H9 (cell line): ENCODE measurements at regions not wholly inside any gene's neighbourhood (a gene's known extent, or its start where the extent isn't known, plus 50 kb on each side); places are given as distances from the start of the nearest gene placed in this dataset.

ENCODE experiments used
- DNase-seq: peaks from one replicate; pipeline ENCODE4 v3.0.0-alpha.2; 2017
- H2AFZ ChIP-seq: one replicate; pipeline ENCODE4 v1.6.1; 2013; ENCODE audit warnings: mild to moderate bottlenecking, low read length, control low read depth, moderate library complexity
- H2AK5ac ChIP-seq: 2 replicates; pipeline ENCODE4 v1.6.1; 2013; ENCODE audit warnings: low read length, control low read depth, mixed read lengths; ENCODE audit not compliant: insufficient read length
- H2BK120ac ChIP-seq: one replicate; pipeline ENCODE4 v1.6.1; 2013; ENCODE audit warnings: low read depth, mild to moderate bottlenecking, low read length, control low read depth, inconsistent platforms; ENCODE audit not compliant: poor library complexity, severe bottlenecking
- H2BK12ac ChIP-seq: 2 replicates; pipeline ENCODE4 v1.6.1; 2013; ENCODE audit warnings: low read length, control low read depth, mixed read lengths, low read depth; ENCODE audit not compliant: insufficient read length
- H2BK15ac ChIP-seq: 2 replicates; pipeline ENCODE4 v1.6.1; 2013; ENCODE audit warnings: low read depth, low read length, control low read depth
- H2BK20ac ChIP-seq: one replicate; pipeline ENCODE4 v1.6.1; 2013; ENCODE audit warnings: low read depth, mild to moderate bottlenecking, low read length, control low read depth, inconsistent platforms; ENCODE audit not compliant: poor library complexity, severe bottlenecking
- H2BK5ac ChIP-seq: 2 replicates; pipeline ENCODE4 v1.6.1; 2013; ENCODE audit warnings: low read length, control low read depth, mixed read lengths; ENCODE audit not compliant: insufficient read length
- H3K14ac ChIP-seq: 2 replicates; pipeline ENCODE4 v1.6.1; 2013; ENCODE audit warnings: low read length, control low read depth; ENCODE audit not compliant: insufficient read depth
- H3K18ac ChIP-seq: 2 replicates; pipeline ENCODE4 v1.6.1; 2013; ENCODE audit warnings: low read depth, mild to moderate bottlenecking, mixed read lengths, low read length, control low read depth; ENCODE audit not compliant: insufficient read length
- H3K23ac ChIP-seq: 2 replicates; pipeline ENCODE4 v1.6.1; 2013; ENCODE audit warnings: low read length, control low read depth, mixed read lengths, low read depth; ENCODE audit not compliant: insufficient read length
- H3K23me2 ChIP-seq: 2 replicates; pipeline ENCODE4 v1.6.1; 2013; ENCODE audit warnings: low read depth, mild to moderate bottlenecking, mixed read lengths, low read length, control low read depth; ENCODE audit not compliant: insufficient read length, poor library complexity, severe bottlenecking
- H3K27ac ChIP-seq: 2 replicates; pipeline ENCODE4 v1.5.1; 2013; ENCODE audit warnings: low read length, control low read depth, mixed read lengths, low read depth; ENCODE audit not compliant: insufficient read length
- H3K27me3 ChIP-seq: 2 replicates; pipeline ENCODE4 v1.6.1; 2013; ENCODE audit warnings: low read length, control low read depth, inconsistent platforms; ENCODE audit not compliant: insufficient read depth
- H3K4ac ChIP-seq: 2 replicates; pipeline ENCODE4 v1.6.1; 2013; ENCODE audit warnings: low read depth, mild to moderate bottlenecking, control low read depth, inconsistent platforms, low read length, moderate library complexity
- H3K4me1 ChIP-seq: 2 replicates; pipeline ENCODE4 v1.6.1; 2013; ENCODE audit warnings: low read length, control low read depth, inconsistent platforms; ENCODE audit not compliant: insufficient read depth
- H3K4me2 ChIP-seq: 2 replicates; pipeline ENCODE4 v1.6.1; 2013; ENCODE audit warnings: low read length, control low read depth, mixed read lengths; ENCODE audit not compliant: insufficient read length, insufficient read depth
- H3K56ac ChIP-seq: 2 replicates; pipeline ENCODE4 v1.6.1; 2013; ENCODE audit warnings: low read depth, mild to moderate bottlenecking, mixed read lengths, low read length, control low read depth; ENCODE audit not compliant: insufficient read length
- H3K79me1 ChIP-seq: 2 replicates; pipeline ENCODE4 v1.6.1; 2013; ENCODE audit warnings: low read depth, mild to moderate bottlenecking, moderate library complexity, low read length, control low read depth, inconsistent platforms; ENCODE audit not compliant: insufficient read depth, poor library complexity, severe bottlenecking
- H3K79me2 ChIP-seq: 2 replicates; pipeline ENCODE4 v1.6.1; 2013; ENCODE audit warnings: low read length, control low read depth, inconsistent platforms; ENCODE audit not compliant: insufficient read depth
- H3K9ac ChIP-seq: 2 replicates; pipeline ENCODE4 v1.6.1; 2013; ENCODE audit warnings: low read length, control low read depth, mixed read lengths; ENCODE audit not compliant: insufficient read length; ENCODE audit errors: extremely low read depth
- H3K9me3 ChIP-seq: one replicate; pipeline ENCODE4 v1.6.1; 2013; ENCODE audit warnings: low read depth, low read length, inconsistent platforms; ENCODE audit not compliant: control insufficient read depth
- H3T11ph ChIP-seq: one replicate; pipeline ENCODE4 v1.6.1; 2013; ENCODE audit warnings: mild to moderate bottlenecking, low read length, control low read depth, inconsistent platforms
- H4K20me1 ChIP-seq: one replicate; pipeline ENCODE4 v1.6.1; 2013; ENCODE audit not compliant: control insufficient read depth, insufficient read length, insufficient read depth
- H4K5ac ChIP-seq: 2 replicates; pipeline ENCODE4 v1.6.1; 2013; ENCODE audit warnings: low read depth, mild to moderate bottlenecking, mixed read lengths, low read length, control low read depth; ENCODE audit not compliant: insufficient read length
- H4K8ac ChIP-seq: replicated peaks from 2 replicates; pipeline ENCODE4 v1.6.1; 2013; ENCODE audit warnings: low read length, control low read depth, mixed read lengths, low read depth; ENCODE audit not compliant: insufficient read length
- H4K91ac ChIP-seq: 2 replicates; pipeline ENCODE4 v1.6.1; 2013; ENCODE audit warnings: low read depth, mild to moderate bottlenecking, moderate library complexity, mixed read lengths, low read length, control low read depth; ENCODE audit not compliant: insufficient read length
- H3K27ac Mint-ChIP-seq, 3 experiments: 2 replicates in 2 of 3; 3 replicates in 1 of 3; pipeline ENCODE4 v1.8.0; 2020 to 2021; ENCODE audit warnings: mixed read lengths in 3 of 3, mild to moderate bottlenecking in 1 of 3, moderate library complexity in 1 of 3
- H3K27me3 Mint-ChIP-seq: 2 replicates; pipeline ENCODE4 v1.8.0; 2021; ENCODE audit warnings: low read depth, mild to moderate bottlenecking, moderate library complexity, mixed read lengths
- H3K36me3 Mint-ChIP-seq, 3 experiments: 2 replicates in 2 of 3; 3 replicates in 1 of 3; pipeline ENCODE4 v1.8.0; 2020 to 2021; ENCODE audit warnings: low read depth in 3 of 3, mixed read lengths in 3 of 3; ENCODE audit not compliant: insufficient read depth in 1 of 3
- H3K4me1 Mint-ChIP-seq, 2 experiments: 2 replicates each; pipeline ENCODE4 v1.8.0; 2020; ENCODE audit warnings: mixed read lengths in 2 of 2
- H3K4me3 Mint-ChIP-seq, 2 experiments: 2 replicates in 1 of 2; 3 replicates in 1 of 2; pipeline ENCODE4 v1.8.0; 2020 to 2021; ENCODE audit warnings: mild to moderate bottlenecking in 2 of 2, mixed read lengths in 2 of 2, moderate library complexity in 1 of 2
- H3K9me3 Mint-ChIP-seq, 2 experiments: 2 replicates in 1 of 2; 3 replicates in 1 of 2; pipeline ENCODE4 v1.8.0; 2020; ENCODE audit warnings: mild to moderate bottlenecking in 2 of 2, mixed read lengths in 2 of 2, moderate library complexity in 1 of 2
- WGBS: extraction: QIAGEN DNeasy Blood & Tissue Kit; methylation state at CpG from one replicate; pipeline ENCODE4 v1.1.7; 2013; ENCODE audit warnings: missing lambda C conversion rate, low lambda C conversion rate, mixed read lengths; ENCODE audit not compliant: insufficient read length; ENCODE audit errors: extremely low coverage; 5-methylcytosine and 5-hydroxymethylcytosine counted together
- TF ChIP-seq, protein P1 (sequence below): fragments of 200-600 bp; sonication (generic); conservative IDR thresholded peaks from 3 replicates; pipeline ENCODE4 v1.8.0; 2021; ENCODE audit warnings: antibody characterized with exemption, mild to moderate bottlenecking

DNA sequence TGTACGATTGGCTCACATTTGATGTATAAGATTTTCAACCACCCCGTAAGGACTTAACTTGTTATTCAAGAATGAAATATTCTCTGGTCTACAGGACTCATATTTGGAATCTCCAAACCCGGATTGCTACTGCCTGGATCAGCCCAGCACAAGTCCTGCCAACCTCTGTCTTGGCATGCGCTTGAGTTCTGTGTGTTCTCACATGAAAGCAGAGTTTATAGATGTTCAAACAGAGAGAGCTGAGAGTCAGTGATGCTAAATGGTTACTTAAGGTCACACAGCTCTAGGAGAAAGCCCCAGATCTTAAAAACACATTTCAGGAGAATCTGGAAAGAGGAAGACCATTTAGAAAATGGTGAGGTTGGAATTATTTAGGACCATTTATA is 268.0 kb upstream of the TBL1XR1 start:
- Histone ChIP-seq H2BK5ac (no peak overlapping the region), H4K91ac (no peak overlapping the region), H4K5ac (no peak overlapping the region), H3T11ph (no peak overlapping the region), H2BK12ac (no peak overlapping the region), H4K8ac (no peak overlapping the region), H2AFZ (no peak overlapping the region), H3K79me1 (no peaks in the 10 kb centered on the region), H2BK20ac (no peak overlapping the region), H3K27me3 (no peaks in the 10 kb centered on the region), H3K23ac (no peak overlapping the region), H3K9ac (no peak overlapping the region), H3K23me2 (no peaks in the 10 kb centered on the region), H2BK15ac (no peak overlapping the region), H3K9me3 (no peaks in the 10 kb centered on the region), H2BK120ac (no peak overlapping the region), H3K4me1 (no peaks in the 10 kb centered on the region), H2AK5ac (no peak overlapping the region), H3K56ac (no peak overlapping the region), H3K4me2 (no peak overlapping the region), H3K79me2 (no peaks in the 10 kb centered on the region), H3K18ac (no peak overlapping the region), H3K27ac (no peak overlapping the region), H3K4ac (no peak overlapping the region), H3K14ac (no peak overlapping the region), H4K20me1 (no peaks in the 10 kb centered on the region)
- no peak overlapping the region for H3K27ac Mint-ChIP-seq
- TF ChIP-seq, protein P1, sequence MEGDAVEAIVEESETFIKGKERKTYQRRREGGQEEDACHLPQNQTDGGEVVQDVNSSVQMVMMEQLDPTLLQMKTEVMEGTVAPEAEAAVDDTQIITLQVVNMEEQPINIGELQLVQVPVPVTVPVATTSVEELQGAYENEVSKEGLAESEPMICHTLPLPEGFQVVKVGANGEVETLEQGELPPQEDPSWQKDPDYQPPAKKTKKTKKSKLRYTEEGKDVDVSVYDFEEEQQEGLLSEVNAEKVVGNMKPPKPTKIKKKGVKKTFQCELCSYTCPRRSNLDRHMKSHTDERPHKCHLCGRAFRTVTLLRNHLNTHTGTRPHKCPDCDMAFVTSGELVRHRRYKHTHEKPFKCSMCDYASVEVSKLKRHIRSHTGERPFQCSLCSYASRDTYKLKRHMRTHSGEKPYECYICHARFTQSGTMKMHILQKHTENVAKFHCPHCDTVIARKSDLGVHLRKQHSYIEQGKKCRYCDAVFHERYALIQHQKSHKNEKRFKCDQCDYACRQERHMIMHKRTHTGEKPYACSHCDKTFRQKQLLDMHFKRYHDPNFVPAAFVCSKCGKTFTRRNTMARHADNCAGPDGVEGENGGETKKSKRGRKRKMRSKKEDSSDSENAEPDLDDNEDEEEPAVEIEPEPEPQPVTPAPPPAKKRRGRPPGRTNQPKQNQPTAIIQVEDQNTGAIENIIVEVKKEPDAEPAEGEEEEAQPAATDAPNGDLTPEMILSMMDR = no peak
- H3K27me3 Mint-ChIP-seq = no peaks in the 10 kb centered on the region
- H3K36me3 Mint-ChIP-seq = peaks cover 0 to 2% (median 0%) of the 10 kb centered on the region in 3 experiments; a peak in 1 of 7 replicates
- H3K4me1 Mint-ChIP-seq = peaks cover 9 to 16% of the 10 kb centered on the region in 2 experiments
- WGBS = no CpG with 5 or more reads among the region's 4 CpGs
- no peaks in the 10 kb centered on the region for H3K9me3 Mint-ChIP-seq
- DNase-seq = no peak
- no peak overlapping the region for H3K4me3 Mint-ChIP-seq
